GM19452 (cell line): ENCODE measurements at regions not wholly inside any gene's neighbourhood (a gene's known extent, or its start where the extent isn't known, plus 50 kb on each side); places are given as distances from the start of the nearest gene placed in this dataset.

ENCODE experiments used
- ATAC-seq: cut with Tn5 transposase; IDR thresholded peaks from one replicate; pipeline ENCODE4 v1.9.1; 2021; ENCODE audit not compliant: unreplicated experiment

GRCh38 chr1:184215274-184215925 lies 163.9 kb downstream of the TSEN15 start:
- ATAC-seq, result no peak

GRCh38 chr1:184218458-184219075 lies 167.0 kb downstream of the TSEN15 start:
- ATAC-seq, result no peak

- no peak for ATAC-seq
Observed at GRCh38 chr1:184219414-184219813, 167.4 kb upstream of the C1orf21 start.

- ATAC-seq, result no peak
Observed at GRCh38 chr1:184219883-184220282, 166.9 kb upstream of the C1orf21 start.

- no peak for ATAC-seq
Observed at GRCh38 chr1:184221087-184221486, 165.7 kb upstream of the C1orf21 start.

GRCh38 chr1:184222652-184223052 lies 164.2 kb upstream of the C1orf21 start:
- no peak for ATAC-seq

GRCh38 chr1:184223216-184223615 lies 163.6 kb upstream of the C1orf21 start:
- ATAC-seq, result no peak

GRCh38 chr1:184225283-184226099 lies 161.3 kb upstream of the C1orf21 start:
- no peak for ATAC-seq

- no peak for ATAC-seq
Observed at GRCh38 chr1:184226100-184226487, 160.7 kb upstream of the C1orf21 start.

GRCh38 chr1:184228558-184228957 lies 158.3 kb upstream of the C1orf21 start:
- no peak for ATAC-seq

- ATAC-seq, result no peak
Observed at GRCh38 chr1:184237588-184237987, 149.2 kb upstream of the C1orf21 start.

- no peak for ATAC-seq
Observed at GRCh38 chr1:184241446-184241845, 145.4 kb upstream of the C1orf21 start.

- no peak for ATAC-seq
Observed at GRCh38 chr1:184242507-184242943, 144.3 kb upstream of the C1orf21 start.

GRCh38 chr1:184244962-184245361 lies 141.9 kb upstream of the C1orf21 start:
- ATAC-seq, result no peak

- no peak for ATAC-seq
Observed at GRCh38 chr1:184247671-184248070, 139.2 kb upstream of the C1orf21 start.

- ATAC-seq, result no peak
Observed at GRCh38 chr1:184253921-184254320, 132.9 kb upstream of the C1orf21 start.

GRCh38 chr1:184254849-184255248 lies 132.0 kb upstream of the C1orf21 start:
- no peak for ATAC-seq

- no peak for ATAC-seq
Observed at GRCh38 chr1:184255560-184255959, 131.3 kb upstream of the C1orf21 start.

GRCh38 chr1:184257873-184258272 lies 129.0 kb upstream of the C1orf21 start:
- ATAC-seq, result no peak

GRCh38 chr1:184258525-184258924 lies 128.3 kb upstream of the C1orf21 start:
- ATAC-seq, result no peak

- ATAC-seq, result no peak
Observed at GRCh38 chr1:184260382-184260781, 126.4 kb upstream of the C1orf21 start.

- ATAC-seq, result no peak
Observed at GRCh38 chr1:184262109-184262508, 124.7 kb upstream of the C1orf21 start.
